Ovary (tissue), 3 donors: ENCODE measurements at regions not wholly inside any gene's neighbourhood (a gene's known extent, or its start where the extent isn't known, plus 50 kb on each side); places are given as distances from the start of the nearest gene placed in this dataset.

Source experiments
- POLR2A ChIP-seq: fragments of 450-650 bp; IDR thresholded peaks from one replicate; pipeline ENCODE4 v1.6.1; 2017; ENCODE audit warnings: antibody characterized with exemption, mild to moderate bottlenecking, moderate library complexity
- TF ChIP-seq, protein P1 (sequence below), 3 donors: fragments of 450-650 bp in 2 of 3; fragments of 200-600 bp in 1 of 3; IDR thresholded peaks; one replicate each; pipeline versions ENCODE4 v1.5.1 to v1.8.0; 2016 to 2022; ENCODE audit warnings: antibody characterized with exemption in 3 of 3, mild to moderate bottlenecking in 1 of 3
- donor health status: DM: no; HTN: no; CAD: no.

DNA sequence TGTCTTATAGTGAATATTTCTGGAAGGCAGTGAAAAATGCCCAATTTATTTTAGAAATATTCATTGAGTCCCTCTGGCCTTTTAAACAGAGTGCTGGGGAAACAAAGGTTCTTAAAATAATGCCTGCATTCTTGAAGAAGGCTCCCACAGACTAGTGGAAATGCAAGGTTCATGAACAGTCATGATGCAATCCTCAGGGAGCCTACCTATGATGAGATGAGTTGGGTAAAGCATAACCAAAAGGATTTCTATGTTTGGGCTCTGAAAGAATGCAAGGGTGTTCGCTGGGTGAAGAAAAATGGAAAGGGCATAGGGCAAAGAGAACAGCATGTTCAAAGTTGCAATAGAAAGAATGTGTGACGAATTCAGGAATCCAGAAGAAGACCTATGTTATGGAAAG, 214.5 kb upstream of the MAF start:
- TF ChIP-seq, protein P1, sequence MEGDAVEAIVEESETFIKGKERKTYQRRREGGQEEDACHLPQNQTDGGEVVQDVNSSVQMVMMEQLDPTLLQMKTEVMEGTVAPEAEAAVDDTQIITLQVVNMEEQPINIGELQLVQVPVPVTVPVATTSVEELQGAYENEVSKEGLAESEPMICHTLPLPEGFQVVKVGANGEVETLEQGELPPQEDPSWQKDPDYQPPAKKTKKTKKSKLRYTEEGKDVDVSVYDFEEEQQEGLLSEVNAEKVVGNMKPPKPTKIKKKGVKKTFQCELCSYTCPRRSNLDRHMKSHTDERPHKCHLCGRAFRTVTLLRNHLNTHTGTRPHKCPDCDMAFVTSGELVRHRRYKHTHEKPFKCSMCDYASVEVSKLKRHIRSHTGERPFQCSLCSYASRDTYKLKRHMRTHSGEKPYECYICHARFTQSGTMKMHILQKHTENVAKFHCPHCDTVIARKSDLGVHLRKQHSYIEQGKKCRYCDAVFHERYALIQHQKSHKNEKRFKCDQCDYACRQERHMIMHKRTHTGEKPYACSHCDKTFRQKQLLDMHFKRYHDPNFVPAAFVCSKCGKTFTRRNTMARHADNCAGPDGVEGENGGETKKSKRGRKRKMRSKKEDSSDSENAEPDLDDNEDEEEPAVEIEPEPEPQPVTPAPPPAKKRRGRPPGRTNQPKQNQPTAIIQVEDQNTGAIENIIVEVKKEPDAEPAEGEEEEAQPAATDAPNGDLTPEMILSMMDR (IDR thresholded peaks at IDR 0.05), result no peak
- TF ChIP-seq POLR2A, result no peak
